ENCODE measurements at regions not wholly inside any gene's neighbourhood (a gene's known extent, or its start where the extent isn't known, plus 50 kb on each side); places are given as distances from the start of the nearest gene placed in this dataset.
"Not testable (repeated sequence)": the region's sequence is repeated elsewhere in the genome, so short reads cannot be mapped to it uniquely, and the experiment has no call there.

GRCh38 chr3:118244761-118245160, 789.9 kb downstream of the IGSF11 start:
- DNase-seq: no peak

- DNase-seq: no peak
Observed at GRCh38 chr3:118245312-118245711, 789.3 kb downstream of the IGSF11 start.

DNA sequence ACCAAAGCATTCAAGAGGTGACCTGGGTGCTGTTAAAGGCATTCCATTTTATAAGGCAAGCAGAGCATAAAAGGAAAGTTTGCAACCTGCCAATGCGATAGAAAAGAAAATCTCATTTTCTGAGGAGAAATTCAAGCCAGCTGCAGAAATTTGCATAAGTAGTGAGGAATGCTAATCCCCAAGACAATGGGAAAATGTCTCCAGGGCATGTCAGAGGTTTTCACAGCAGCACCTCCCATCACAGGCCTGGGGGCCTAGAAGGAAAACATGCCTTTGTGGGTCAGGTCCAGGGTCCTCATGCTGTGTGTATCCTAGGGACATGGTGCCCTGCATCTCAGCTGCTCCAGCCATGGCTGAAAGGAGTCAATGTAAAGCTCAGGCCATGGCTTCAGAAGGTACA, 775.8 kb downstream of the IGSF11 start:
- DNase-seq: not testable (repeated sequence)

- DNase-seq: no peak
Observed at GRCh38 chr3:118262800-118263402, 771.7 kb downstream of the IGSF11 start.

DNA sequence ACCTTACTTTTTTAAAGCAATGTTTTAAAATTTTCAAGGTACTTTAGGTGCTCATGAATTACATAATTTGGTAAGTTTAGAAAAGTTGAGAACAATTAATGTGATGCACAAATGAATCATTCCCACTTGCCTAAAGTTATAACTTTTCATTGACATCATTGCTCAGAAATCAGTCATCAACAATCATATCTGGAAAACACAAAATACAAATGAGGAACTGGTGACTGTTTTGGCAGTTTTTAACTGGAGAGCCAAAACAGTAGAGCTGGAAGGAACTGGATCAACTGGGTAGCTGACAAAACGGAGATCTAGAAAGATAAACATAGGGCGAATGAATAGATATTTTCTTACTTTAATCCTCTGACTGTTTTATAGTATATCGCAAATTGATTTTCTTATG, 767.1 kb downstream of the IGSF11 start:
- DNase-seq: no peak

DNA sequence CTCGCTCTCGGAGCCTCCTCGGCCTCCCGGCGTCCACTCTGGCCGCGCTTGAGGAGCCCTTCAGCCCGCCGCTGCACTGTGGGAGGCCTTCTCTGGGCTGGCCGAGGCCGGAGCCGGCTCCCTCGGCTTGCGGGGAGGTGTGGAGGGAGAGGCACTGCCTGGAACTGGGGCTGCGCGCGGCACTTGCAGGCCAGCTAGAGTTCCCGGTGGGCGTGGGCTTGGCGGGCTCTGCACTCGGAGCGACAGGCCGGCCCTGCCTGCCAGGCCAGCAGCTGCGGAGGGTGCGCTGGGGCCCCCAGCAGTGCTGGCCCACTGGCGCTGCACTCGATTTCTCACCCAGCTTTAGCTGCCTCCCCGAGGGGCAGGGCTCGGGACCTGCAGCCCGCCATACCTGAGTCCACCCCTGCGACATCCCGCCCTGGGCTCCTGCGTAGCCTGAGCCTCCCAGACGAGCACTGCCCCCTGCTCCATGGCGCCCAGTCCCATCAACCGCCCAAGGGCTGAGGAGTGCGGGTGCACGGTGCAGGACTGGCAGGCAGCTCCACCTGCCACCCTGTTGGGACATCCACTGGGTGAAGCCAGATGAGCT, 765.0 kb downstream of the IGSF11 start:
- DNase-seq: no peak

DNA sequence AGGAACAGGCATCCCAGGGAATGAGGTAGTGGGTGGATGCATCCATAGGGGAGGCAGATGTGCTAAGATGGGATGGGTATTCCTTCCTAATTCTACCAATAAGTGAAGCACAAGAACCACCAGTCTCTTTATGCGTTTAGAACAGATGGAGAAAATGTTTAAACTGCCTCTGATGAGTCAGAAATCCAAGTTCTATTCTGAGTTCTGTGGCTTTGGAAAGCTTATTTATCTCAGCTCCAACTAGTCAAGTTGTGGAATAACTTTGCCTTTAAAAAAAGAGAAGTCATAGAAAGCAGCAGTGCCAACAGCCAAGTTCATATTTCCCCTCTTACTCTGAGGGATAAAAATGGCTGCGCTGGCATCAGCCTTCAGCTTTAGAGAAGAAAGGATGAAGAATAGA, 761.7 kb downstream of the IGSF11 start:
- DNase-seq: no peak

GRCh38 chr3:118277814-118278213, 756.8 kb downstream of the IGSF11 start:
- DNase-seq: no peak

DNA sequence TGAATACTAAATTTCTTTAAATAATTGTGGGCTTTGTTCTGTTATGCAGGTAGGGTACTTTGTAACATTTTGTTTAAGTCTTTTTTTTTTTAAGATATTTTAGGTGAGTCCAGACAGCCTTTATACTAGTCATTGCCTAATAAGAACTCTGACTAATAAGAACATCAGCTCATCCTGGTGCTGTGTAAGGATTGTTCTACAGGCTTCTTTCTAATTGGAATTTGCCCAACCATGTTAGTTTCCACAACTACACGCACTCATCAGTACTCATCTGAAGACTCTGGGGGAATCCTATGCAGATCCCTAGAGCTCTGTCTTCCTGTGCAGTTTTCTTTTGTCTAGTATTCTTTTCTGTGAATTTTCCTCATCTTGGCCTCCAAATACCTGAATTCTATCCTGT, 741.8 kb downstream of the IGSF11 start:
- no peak for DNase-seq

DNA sequence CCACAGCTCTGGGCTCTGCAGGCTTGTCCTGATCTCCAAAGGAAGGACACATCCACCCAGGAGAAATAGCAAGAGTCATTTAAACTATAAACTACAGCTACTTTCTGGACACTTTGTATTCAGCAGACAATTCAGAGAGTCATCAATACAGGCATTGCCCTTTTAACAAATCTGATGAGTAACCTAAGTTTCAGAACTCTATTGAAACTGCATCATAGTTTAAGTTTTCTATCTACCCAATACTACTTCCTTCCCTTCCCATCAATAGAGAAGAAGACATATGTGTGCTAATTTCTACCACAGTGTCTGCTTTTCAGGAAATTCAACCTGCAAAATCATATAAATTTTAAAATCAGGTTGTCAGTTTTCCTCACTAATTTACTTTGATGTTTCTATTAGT, 736.5 kb downstream of the IGSF11 start:
- DNase-seq: no peak

DNA sequence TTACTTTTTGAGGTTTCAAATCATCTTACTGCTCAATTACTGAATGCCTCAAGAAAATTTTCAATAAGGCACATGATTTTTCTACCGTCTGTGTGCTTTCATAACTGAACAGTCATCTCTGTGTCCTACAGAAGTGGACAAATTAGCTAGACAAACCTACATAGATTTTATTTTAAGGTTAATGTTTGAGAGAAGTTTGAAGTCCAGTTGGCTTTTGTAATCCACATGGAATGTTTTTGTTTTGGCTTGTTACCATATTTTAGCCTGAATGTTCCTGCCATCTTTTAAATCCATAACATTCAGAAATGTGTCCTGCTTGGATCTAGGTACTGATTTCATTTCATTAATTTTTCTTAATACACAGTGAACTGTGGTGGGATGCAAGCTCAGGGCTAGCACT, 730.1 kb downstream of the IGSF11 start:
- DNase-seq: no peak

GRCh38 chr3:118332699-118333098, 701.9 kb downstream of the IGSF11 start:
- no peak for DNase-seq

- no peak for DNase-seq
Observed at GRCh38 chr3:118337649-118338048, 697.0 kb downstream of the IGSF11 start.

DNA sequence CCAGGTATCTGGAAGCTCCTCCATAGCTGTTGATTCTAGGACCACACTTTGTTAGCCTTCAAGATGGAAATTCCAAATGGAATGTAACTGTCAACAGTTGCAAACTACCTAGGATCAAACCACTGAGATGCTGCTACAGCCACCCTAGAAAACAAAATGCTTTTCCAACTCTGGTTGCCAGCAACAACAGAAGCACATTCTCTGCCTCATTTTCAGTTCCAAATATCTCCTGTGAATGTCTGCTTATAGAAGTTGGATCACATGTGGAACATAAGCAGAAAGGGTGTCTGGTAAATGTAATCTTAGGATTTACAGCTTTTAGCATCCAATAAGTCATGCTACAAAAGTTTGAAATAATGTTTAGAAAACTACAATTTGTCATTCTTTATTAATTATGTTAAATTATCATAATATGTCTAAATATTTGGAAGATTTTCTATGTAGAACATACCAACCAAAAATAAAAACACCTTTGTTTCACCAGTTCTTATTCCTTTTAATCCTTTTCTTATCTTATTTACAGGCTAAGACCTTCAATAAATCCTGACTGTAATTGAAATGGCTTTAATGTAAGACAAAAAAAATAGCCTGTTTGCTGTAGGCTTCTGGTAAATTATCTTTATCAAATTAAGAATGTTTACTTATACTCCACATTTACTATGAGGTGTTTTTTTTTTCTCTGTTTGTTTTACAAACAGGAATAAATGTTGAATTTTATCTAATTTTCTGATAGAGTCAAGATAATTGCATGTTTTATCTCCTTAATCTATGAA, 687.1 kb downstream of the IGSF11 start:
- no peak for DNase-seq

GRCh38 chr3:118348169-118348557, 686.5 kb downstream of the IGSF11 start:
- DNase-seq: no peak

- DNase-seq: no peak
Observed at GRCh38 chr3:118354556-118354955, 680.1 kb downstream of the IGSF11 start.

- DNase-seq: no peak
Observed at GRCh38 chr3:118369892-118370491, 664.7 kb downstream of the IGSF11 start.

DNA sequence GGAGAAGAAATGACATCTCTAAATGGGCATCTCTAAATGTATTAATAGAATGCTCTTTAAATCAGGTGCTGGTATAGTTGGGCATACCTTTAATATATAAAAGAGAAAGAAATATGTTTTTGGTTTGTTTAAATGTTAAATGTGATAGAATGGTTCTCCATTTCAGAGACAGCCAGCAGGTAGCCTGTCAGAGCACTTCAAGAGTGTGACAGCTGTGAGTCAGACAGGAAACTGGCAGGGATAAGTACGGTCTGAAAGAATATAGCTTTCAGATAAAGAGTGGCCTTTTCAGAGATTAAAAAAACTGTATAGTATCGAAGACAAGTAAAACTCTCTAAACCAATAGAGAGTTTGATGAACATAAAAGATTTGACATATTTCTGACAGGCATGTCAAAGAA, 654.1 kb downstream of the IGSF11 start:
- DNase-seq: no peak

- no peak for DNase-seq
Observed at GRCh38 chr3:118396491-118396890, 638.2 kb downstream of the IGSF11 start.

GRCh38 chr3:118400086-118400485, 634.6 kb downstream of the IGSF11 start:
- DNase-seq: no peak

DNA sequence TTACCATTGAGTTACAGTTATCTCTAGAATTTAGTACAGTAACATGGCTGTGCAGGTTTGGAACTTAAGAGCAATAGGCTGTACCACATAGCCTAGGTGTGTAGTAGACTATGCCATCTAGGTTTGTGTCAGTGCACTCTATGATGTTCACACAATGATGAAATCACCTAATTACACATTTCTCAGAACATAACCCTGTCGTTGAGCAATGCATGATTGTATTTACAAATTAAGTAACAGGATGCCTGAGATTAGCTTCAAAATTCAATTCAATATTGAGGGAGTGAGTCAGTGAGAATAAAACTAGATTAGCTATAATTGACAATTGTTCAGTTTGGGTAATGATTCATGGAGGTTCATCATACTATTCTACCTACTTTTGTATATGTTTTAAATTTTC, 633.8 kb downstream of the IGSF11 start:
- no peak for DNase-seq

- no peak for DNase-seq
Observed at GRCh38 chr3:118401887-118402286, 632.8 kb downstream of the IGSF11 start.

DNA sequence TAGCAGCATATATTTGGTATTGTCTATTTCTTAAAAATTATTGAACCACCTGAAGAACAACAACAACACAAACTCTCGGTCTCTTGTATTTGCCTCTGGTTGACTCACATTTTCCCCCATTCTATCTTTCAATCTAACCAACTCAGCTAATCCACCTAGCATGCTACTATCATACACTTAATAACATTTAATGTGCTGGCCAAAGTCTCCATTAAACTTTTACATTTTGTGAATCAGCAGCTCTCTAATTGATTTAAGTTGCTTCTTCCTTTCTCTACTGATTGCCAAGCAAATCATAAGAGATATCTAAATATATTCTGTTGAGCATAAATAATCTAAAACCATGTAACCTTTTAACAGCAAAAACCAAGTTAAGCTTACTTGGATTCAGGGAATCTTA, 631.7 kb downstream of the IGSF11 start:
- no peak for DNase-seq

DNA sequence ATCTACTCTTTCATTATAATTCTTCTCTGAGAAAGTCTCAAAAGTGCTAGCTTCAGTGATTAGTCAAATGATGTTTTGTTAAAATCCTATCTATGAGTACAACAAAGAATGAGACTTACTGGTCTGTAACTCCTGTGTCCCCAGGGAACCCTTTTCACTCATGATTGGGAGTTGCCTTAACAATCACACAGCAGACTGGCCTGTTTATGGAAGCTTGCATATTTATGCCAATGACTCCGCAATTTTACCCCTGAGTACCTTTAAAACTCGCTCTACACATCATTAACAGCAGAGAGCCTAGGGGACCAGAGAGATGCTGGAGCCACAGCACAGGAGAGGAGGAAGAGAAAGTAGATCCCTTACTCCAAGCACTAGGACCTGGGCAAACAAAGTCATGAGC, 628.1 kb downstream of the IGSF11 start:
- DNase-seq: no peak
